DND-41 (cell line): ENCODE measurements at regions not wholly inside any gene's neighbourhood (a gene's known extent, or its start where the extent isn't known, plus 50 kb on each side); places are given as distances from the start of the nearest gene placed in this dataset.

Experiments used
- ATAC-seq: fragments of 200-7000 bp; cut with Tn5 transposase; 3 replicates; pipeline ENCODE4 v1.9.1; 2021; ENCODE audit warnings: low read depth; ENCODE audit not compliant: insufficient read depth
- DNase-seq: peaks from one replicate; pipeline ENCODE4 v3.0.0-alpha.2; 2020
- H2AFZ ChIP-seq: 2 replicates; pipeline ENCODE4 v1.6.0; 2012; ENCODE audit warnings: low read depth, low read length
- H3K27ac ChIP-seq: 2 replicates; pipeline ENCODE4 v1.5.1; 2012; ENCODE audit warnings: low read length, inconsistent platforms
- H3K27me3 ChIP-seq: fragments of 200-600 bp; sonication (generic); 2 replicates; pipeline ENCODE4 v1.6.0; 2012; ENCODE audit warnings: low read length, mild to moderate bottlenecking, inconsistent platforms; ENCODE audit not compliant: insufficient read depth, poor library complexity
- H3K36me3 ChIP-seq: 2 replicates; pipeline ENCODE4 v1.5.1; 2012; ENCODE audit warnings: low read length, inconsistent platforms; ENCODE audit not compliant: insufficient read depth
- H3K4me1 ChIP-seq: 2 replicates; pipeline ENCODE4 v1.5.1; 2012; ENCODE audit warnings: mild to moderate bottlenecking, low read length; ENCODE audit not compliant: insufficient read depth
- H3K4me2 ChIP-seq: 2 replicates; pipeline ENCODE4 v1.6.0; 2012; ENCODE audit warnings: mild to moderate bottlenecking, moderate library complexity, low read length, inconsistent platforms; ENCODE audit not compliant: insufficient read depth
- H3K4me3 ChIP-seq, 2 experiments: fragments of 200-600 bp in 1 of 2; shearing (Covaris generic) in 1 of 2; 2 replicates each; pipeline ENCODE4 v1.5.1; 2012 to 2016; ENCODE audit warnings: inconsistent platforms in 2 of 2, low read length in 2 of 2, mild to moderate bottlenecking in 2 of 2, low read depth in 1 of 2, moderate library complexity in 1 of 2
- H3K79me2 ChIP-seq: 2 replicates; pipeline ENCODE4 v1.6.0; 2012; ENCODE audit warnings: low read length, inconsistent platforms; ENCODE audit not compliant: insufficient read depth
- H3K9ac ChIP-seq: 2 replicates; pipeline ENCODE4 v1.6.0; 2012; ENCODE audit warnings: low read depth, mild to moderate bottlenecking, inconsistent platforms, low read length, moderate library complexity
- H3K9me3 ChIP-seq: 2 replicates; pipeline ENCODE4 v1.5.1; 2012; ENCODE audit warnings: low read length, moderate library complexity, mild to moderate bottlenecking, inconsistent platforms; ENCODE audit not compliant: insufficient read depth, severe bottlenecking
- H4K20me1 ChIP-seq: 2 replicates; pipeline ENCODE4 v1.6.0; 2012; ENCODE audit warnings: low read length; ENCODE audit not compliant: insufficient read depth
- EZH2 ChIP-seq: IDR thresholded peaks from 3 replicates; pipeline ENCODE4 v1.6.1; 2012; ENCODE audit warnings: borderline replicate concordance, low read depth, mild to moderate bottlenecking, moderate library complexity, low read length, inconsistent platforms; ENCODE audit not compliant: severe bottlenecking
- TF ChIP-seq, protein P1 (sequence below): IDR thresholded peaks from 2 replicates; pipeline ENCODE4 v1.5.1; 2012; ENCODE audit warnings: borderline replicate concordance, low read length, moderate library complexity, mild to moderate bottlenecking; ENCODE audit not compliant: poor library complexity, severe bottlenecking; ENCODE audit errors: extremely low read depth

GRCh38 chr16:61261315-61261714, 774.9 kb downstream of the CDH8 start:
- TF ChIP-seq, protein P1, sequence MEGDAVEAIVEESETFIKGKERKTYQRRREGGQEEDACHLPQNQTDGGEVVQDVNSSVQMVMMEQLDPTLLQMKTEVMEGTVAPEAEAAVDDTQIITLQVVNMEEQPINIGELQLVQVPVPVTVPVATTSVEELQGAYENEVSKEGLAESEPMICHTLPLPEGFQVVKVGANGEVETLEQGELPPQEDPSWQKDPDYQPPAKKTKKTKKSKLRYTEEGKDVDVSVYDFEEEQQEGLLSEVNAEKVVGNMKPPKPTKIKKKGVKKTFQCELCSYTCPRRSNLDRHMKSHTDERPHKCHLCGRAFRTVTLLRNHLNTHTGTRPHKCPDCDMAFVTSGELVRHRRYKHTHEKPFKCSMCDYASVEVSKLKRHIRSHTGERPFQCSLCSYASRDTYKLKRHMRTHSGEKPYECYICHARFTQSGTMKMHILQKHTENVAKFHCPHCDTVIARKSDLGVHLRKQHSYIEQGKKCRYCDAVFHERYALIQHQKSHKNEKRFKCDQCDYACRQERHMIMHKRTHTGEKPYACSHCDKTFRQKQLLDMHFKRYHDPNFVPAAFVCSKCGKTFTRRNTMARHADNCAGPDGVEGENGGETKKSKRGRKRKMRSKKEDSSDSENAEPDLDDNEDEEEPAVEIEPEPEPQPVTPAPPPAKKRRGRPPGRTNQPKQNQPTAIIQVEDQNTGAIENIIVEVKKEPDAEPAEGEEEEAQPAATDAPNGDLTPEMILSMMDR, result no peak
- no peak for TF ChIP-seq EZH2
- Histone ChIP-seq H3K79me2 (no peaks in the 10 kb centered on the region), H3K36me3 (no peaks in the 10 kb centered on the region)

GRCh38 chr16:61246592-61246991, 789.6 kb downstream of the CDH8 start:
- TF ChIP-seq EZH2, result no peak
- TF ChIP-seq, protein P1, result no peak
- ATAC-seq (no peak), DNase-seq (no peak)
- no peak overlapping the region for H3K4me2 ChIP-seq
- H3K4me3 ChIP-seq, result no peak overlapping the region
- H3K27me3 ChIP-seq, result no peaks in the 10 kb centered on the region
- H3K79me2 ChIP-seq, result no peaks in the 10 kb centered on the region
- H3K9ac ChIP-seq, result no peak overlapping the region
- H2AFZ ChIP-seq, result no peak overlapping the region
- H3K36me3 ChIP-seq, result no peaks in the 10 kb centered on the region
- no peaks in the 10 kb centered on the region for H3K9me3 ChIP-seq
- no peaks in the 10 kb centered on the region for H4K20me1 ChIP-seq
- H3K27ac ChIP-seq, result no peak overlapping the region
- no peaks in the 10 kb centered on the region for H3K4me1 ChIP-seq

More at GRCh38 chr16:61261315-61261714, 774.9 kb downstream of the CDH8 start:
- no peak overlapping the region for H2AFZ ChIP-seq
- no peaks in the 10 kb centered on the region for H4K20me1 ChIP-seq
- ATAC-seq (no peak), DNase-seq (no peak)
- no peak overlapping the region for H3K4me2 ChIP-seq
- H3K9ac ChIP-seq, result no peak overlapping the region
- H3K9me3 ChIP-seq, result no peaks in the 10 kb centered on the region
- H3K4me1 ChIP-seq, result no peaks in the 10 kb centered on the region
- H3K27me3 ChIP-seq, result no peaks in the 10 kb centered on the region
- no peak overlapping the region for H3K27ac ChIP-seq
- H3K4me3 ChIP-seq, result no peak overlapping the region

DNA sequence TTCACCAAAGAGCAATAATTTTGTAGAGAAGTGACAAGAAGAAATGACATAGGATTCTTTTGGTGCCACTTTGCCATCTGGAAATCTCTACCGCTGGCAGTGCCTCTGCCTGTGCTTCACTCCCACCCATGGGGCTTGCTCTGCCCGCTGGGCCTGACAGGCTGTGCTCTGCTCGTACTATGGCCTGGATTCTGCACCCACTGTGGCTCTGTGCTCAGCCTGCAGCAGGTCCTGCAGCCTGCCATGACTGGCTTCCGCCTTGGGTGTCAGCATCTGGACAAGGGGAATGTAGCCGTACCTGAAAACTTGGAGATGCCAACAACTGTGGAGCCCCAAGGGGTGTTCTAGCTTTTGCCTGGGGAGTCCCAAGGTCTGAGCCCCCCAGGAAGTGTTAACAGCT, 792.3 kb downstream of the CDH8 start:
- DNase-seq (no peak), ATAC-seq (no peak)
- Histone ChIP-seq H3K36me3 (no peaks in the 10 kb centered on the region), H3K27ac (no peak overlapping the region), H3K79me2 (no peaks in the 10 kb centered on the region), H3K27me3 (no peaks in the 10 kb centered on the region), H3K9me3 (no peaks in the 10 kb centered on the region), H3K4me3 (no peak overlapping the region), H4K20me1 (no peaks in the 10 kb centered on the region), H3K4me1 (no peaks in the 10 kb centered on the region), H3K4me2 (no peak overlapping the region), H2AFZ (no peak overlapping the region), H3K9ac (no peak overlapping the region)
- TF ChIP-seq EZH2, result no peak
- TF ChIP-seq, protein P1, result no peak
